T-helper 1 cell treated with Interleukin-12 subunit alpha and Interleukin-12 subunit beta and Interleukin-4 antibody, amounts not matched to agents 30 ng/mL and 1 ng/mL, for 36 hours (primary cell): ENCODE measurements at regions not wholly inside any gene's neighbourhood (a gene's known extent, or its start where the extent isn't known, plus 50 kb on each side); places are given as distances from the start of the nearest gene placed in this dataset.

Experiments
- intact Hi-C: fragments of 100-400 bp; cut with micrococcal nuclease; formaldehyde crosslinking; loops from one replicate; pipeline ENCODE4 v1.15.1; 2024

- intact Hi-C loops = no loop called here
Observed at GRCh38 chr6:165920896-165921671, 246.6 kb downstream of the TBXT start.

- intact Hi-C loops = no loop called here
Observed at GRCh38 chr6:165917576-165917975, 250.1 kb downstream of the TBXT start.

GRCh38 chr6:165915022-165915770 lies 252.2 kb upstream of the PDE10A start:
- intact Hi-C loops = no loop called here

- intact Hi-C loops = no loop called here
Observed at GRCh38 chr6:165913676-165914570, 250.9 kb upstream of the PDE10A start.

GRCh38 chr6:165910184-165910966 lies 247.3 kb upstream of the PDE10A start:
- intact Hi-C loops = no loop called here

GRCh38 chr6:165906736-165907135 lies 243.7 kb upstream of the PDE10A start:
- intact Hi-C loops = no loop called here

GRCh38 chr6:165905744-165906143 lies 242.7 kb upstream of the PDE10A start:
- intact Hi-C loops = no loop called here

GRCh38 chr6:165900970-165901369 lies 237.9 kb upstream of the PDE10A start:
- intact Hi-C loops = no loop called here

GRCh38 chr6:165899611-165900010 lies 236.6 kb upstream of the PDE10A start:
- intact Hi-C loops = no loop called here

GRCh38 chr6:165895421-165896165 lies 232.6 kb upstream of the PDE10A start:
- intact Hi-C loops = no loop called here

- intact Hi-C loops = no loop called here
Observed at GRCh38 chr6:165894171-165894825, 231.3 kb upstream of the PDE10A start.

GRCh38 chr6:165893431-165893830 lies 230.4 kb upstream of the PDE10A start:
- intact Hi-C loops = no loop called here

- intact Hi-C loops = no loop called here
Observed at GRCh38 chr6:165891320-165891719, 228.3 kb upstream of the PDE10A start.

- intact Hi-C loops = no loop called here
Observed at GRCh38 chr6:165890404-165890735, 227.3 kb upstream of the PDE10A start.

- intact Hi-C loops = no loop called here
Observed at GRCh38 chr6:165889636-165890403, 226.8 kb upstream of the PDE10A start.

GRCh38 chr6:165886169-165886568 lies 223.1 kb upstream of the PDE10A start:
- intact Hi-C loops = no loop called here

GRCh38 chr6:165884813-165885765 lies 222.0 kb upstream of the PDE10A start:
- intact Hi-C loops = loop anchor here (1.0 to 2.0 kb wide), 3 partner anchors 213 to 516 kb away; no protein-coding TSS in a partner anchor
